ENCODE measurements at regions not wholly inside any gene's neighbourhood (a gene's known extent, or its start where the extent isn't known, plus 50 kb on each side); places are given as distances from the start of the nearest gene placed in this dataset.

- no peak for DNase-seq (ENCODE audit: low spot score)
- in situ Hi-C loops (cut with MboI; ENCODE audit: low pct_unique_long_range_greater_than_20kb, low sequenced_read_pairs, unreplicated experiment): no loop called here
- TF ChIP-seq CTCF (IDR thresholded peaks at IDR 0.05; ENCODE audit: extremely low read depth, insufficient read depth, missing control alignments): no peak
These were observed 70.5 kb upstream of the EPHB3 start for GRCh38 chr3:184491011-184491576.

- in situ Hi-C loops (cut with MboI; ENCODE audit: low pct_unique_long_range_greater_than_20kb, low sequenced_read_pairs, unreplicated experiment): no loop called here
These were observed 69.5 kb upstream of the EPHB3 start for GRCh38 chr3:184491867-184492615.

GRCh38 chr3:184496933-184497332 lies 64.7 kb upstream of the EPHB3 start:
- no peak for DNase-seq (ENCODE audit: low spot score)
- no peak for TF ChIP-seq CTCF (IDR thresholded peaks at IDR 0.05; ENCODE audit: extremely low read depth, insufficient read depth, missing control alignments)
- in situ Hi-C loops (cut with MboI; ENCODE audit: low pct_unique_long_range_greater_than_20kb, low sequenced_read_pairs, unreplicated experiment): no loop called here

More at GRCh38 chr3:184491867-184492615, 69.5 kb upstream of the EPHB3 start:
- TF ChIP-seq CTCF (IDR thresholded peaks at IDR 0.05; ENCODE audit: extremely low read depth, insufficient read depth, missing control alignments): no peak
- DNase-seq (ENCODE audit: low spot score): no peak

GRCh38 chr3:184497804-184498203 lies 63.8 kb upstream of the EPHB3 start:
- DNase-seq (ENCODE audit: low spot score): no peak
- TF ChIP-seq CTCF (IDR thresholded peaks at IDR 0.05; ENCODE audit: extremely low read depth, insufficient read depth, missing control alignments): no peak
- in situ Hi-C loops (cut with MboI; ENCODE audit: low pct_unique_long_range_greater_than_20kb, low sequenced_read_pairs, unreplicated experiment): no loop called here

- no peak for DNase-seq (ENCODE audit: low spot score)
- TF ChIP-seq CTCF (IDR thresholded peaks at IDR 0.05; ENCODE audit: extremely low read depth, insufficient read depth, missing control alignments): no peak
- in situ Hi-C loops (cut with MboI; ENCODE audit: low pct_unique_long_range_greater_than_20kb, low sequenced_read_pairs, unreplicated experiment): no loop called here
These were observed 62.5 kb upstream of the EPHB3 start for GRCh38 chr3:184498986-184499606.

- no peak for DNase-seq (ENCODE audit: low spot score)
- in situ Hi-C loops (cut with MboI; ENCODE audit: low pct_unique_long_range_greater_than_20kb, low sequenced_read_pairs, unreplicated experiment): loop anchor here (25.0 kb wide), 1 partner anchor 88 kb away; no protein-coding TSS in a partner anchor
- no peak for TF ChIP-seq CTCF (IDR thresholded peaks at IDR 0.05; ENCODE audit: extremely low read depth, insufficient read depth, missing control alignments)
These were observed 61.2 kb upstream of the EPHB3 start for GRCh38 chr3:184500344-184500923.
